GM19467 (cell line): ENCODE measurements at regions not wholly inside any gene's neighbourhood (a gene's known extent, or its start where the extent isn't known, plus 50 kb on each side); places are given as distances from the start of the nearest gene placed in this dataset.

Experiments used
- ATAC-seq: cut with Tn5 transposase; IDR thresholded peaks from one replicate; pipeline ENCODE4 v1.9.1; 2021; ENCODE audit warnings: mild to moderate bottlenecking, moderate library complexity; ENCODE audit not compliant: unreplicated experiment

DNA sequence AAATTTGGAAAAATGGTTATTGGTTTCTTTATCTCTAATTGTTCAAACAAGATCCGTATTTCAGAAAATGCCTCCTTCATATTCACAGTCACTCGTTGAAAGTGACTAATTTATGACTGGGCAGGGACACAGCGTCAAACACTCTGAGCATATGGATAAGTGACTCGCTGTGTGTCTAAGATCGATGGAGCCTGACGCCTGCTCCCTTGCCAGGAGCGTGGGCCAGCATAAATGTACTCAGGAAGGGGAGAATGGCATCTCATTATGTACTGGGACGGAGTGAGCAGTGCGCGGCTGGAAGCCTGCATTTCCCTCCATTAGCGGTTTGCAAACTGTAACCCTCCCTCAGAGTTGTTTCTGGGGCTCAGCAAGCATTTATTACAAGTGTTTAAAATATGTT is 79.8 kb upstream of the CAST start:
- ATAC-seq = no peak

DNA sequence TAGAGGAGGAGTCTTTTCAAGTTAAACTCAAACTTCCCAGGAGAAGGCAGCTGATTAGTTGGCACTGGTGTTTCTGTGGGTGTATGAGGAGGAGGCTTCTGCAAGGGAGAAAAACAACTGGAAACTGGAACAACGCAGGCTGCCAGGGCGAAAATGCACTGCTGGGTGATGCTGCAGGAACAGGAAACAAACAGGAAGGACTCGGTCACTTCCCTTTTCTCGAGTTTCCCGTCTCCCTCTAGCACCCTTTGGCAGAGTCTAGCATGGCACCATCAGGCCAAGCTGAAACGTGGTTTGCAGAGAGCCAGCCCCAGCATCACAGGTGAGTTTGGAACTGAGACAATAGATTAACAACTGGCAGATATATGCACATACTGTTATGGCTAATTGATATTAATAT is 77.5 kb upstream of the CAST start:
- no peak for ATAC-seq

DNA sequence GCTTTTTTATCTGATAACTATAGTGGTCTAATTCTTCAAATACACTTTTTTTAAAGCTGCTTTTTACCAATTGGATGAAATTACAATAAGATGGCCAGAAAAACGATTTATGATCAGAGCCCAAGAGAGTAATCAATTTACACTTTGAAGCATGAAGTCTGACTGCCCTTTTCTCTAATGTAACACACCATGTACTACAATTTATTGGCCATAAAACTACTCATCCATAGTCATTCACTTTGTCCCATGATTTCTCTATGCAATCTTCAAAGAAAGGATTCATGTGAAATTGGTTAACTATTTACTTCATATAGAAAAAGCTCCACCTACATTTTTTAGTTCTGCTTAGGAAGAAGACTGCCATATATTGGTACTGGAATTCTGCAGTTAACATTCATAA is 73.6 kb upstream of the CAST start:
- ATAC-seq = no peak

DNA sequence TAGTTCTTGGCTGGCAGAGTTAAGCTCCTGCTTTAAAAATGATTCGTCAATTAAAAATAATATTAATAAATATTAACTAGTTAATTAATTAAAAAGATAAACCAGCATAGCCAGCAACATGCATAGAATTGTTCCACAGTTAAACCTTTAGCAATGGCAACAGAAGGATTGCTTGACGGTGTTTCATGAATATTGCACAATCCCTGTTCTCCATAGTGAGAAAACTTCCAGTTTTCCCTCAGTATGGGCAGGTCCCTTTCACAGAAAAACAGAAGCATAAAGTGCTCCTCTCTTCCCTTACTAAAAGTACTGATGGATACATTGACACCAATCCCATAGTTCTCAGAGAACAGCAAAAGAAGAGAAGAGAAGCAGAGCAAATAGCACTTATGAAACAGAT is 71.4 kb upstream of the CAST start:
- no peak for ATAC-seq

GRCh38 chr5:96595300-96596090 is 66.7 kb upstream of the CAST start:
- no peak for ATAC-seq

- no peak for ATAC-seq
Measured at GRCh38 chr5:96597438-96598020, 64.6 kb upstream of the CAST start.

DNA sequence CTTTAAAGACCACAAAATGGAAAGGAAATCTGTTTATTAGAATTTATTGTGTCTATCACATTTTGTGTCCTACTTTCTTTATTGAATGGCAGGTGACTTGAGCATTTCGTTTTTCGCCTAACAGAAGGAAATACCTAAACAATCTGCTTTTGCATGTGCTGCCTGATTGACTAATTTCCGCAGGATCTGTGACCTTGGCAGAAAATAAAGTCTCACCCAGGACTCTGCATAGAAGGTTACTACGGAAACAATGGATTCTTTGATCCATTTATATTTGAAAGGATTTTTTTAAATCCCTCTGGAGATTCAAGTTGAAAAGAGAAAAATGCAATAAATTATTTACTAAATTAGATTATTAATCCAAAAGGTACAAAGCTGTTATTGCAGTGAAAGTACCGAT is 61.0 kb upstream of the CAST start:
- no peak for ATAC-seq

- peak; percentile 70 for ATAC-seq
Measured at GRCh38 chr5:96601715-96602244, 60.4 kb upstream of the CAST start.

DNA sequence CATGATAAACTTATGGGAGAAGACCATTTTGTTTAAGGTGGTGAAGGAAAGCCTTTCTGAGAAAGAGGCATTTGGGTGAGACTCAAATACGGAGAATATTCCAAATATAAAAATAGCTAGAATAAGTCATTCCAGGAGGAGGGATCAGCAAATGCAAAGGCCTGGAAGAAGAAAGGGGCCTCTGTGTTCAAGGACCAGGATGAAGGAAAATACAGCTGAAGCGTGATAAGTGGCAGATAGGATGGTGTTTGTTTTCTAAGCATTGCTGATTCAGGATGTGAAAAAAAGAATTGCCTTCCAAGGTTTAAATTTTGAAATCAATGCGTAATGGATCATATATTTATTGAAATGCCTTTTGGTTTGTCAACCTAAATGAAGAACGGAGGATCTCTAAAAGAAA is 59.4 kb upstream of the CAST start:
- no peak for ATAC-seq

DNA sequence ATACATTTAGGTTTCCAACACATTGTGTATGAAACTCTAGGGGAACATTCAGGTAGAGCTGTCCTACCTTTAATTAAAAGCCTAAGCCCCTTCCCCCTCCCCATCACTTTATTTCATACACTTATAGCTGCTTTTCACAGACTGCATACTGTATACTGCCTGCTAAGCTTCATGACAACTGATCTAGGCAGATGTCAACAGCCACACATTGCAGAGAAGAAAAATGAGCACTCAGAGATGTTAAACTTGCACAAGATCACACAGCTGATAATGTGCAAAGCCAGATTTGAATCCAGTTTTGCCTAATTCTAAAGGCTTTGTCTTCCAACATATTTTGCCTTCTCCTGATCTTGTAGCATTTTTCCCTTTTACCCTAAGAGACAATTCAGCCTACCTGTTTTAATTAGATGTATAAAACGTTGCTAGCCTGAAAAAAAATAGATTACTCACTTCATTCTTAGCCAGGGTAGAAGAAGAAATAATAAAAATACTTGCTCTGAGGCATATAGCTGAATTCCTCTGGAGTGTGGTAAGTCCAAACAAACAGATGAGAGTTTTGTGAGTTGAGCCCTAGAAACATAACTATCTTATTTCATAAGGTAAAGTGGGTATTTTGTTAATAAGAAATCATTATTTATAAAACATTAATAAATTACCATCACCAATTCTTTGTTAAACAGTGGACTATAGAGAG is 56.9 kb upstream of the CAST start:
- no peak for ATAC-seq

- ATAC-seq = no peak
Measured at GRCh38 chr5:96609369-96609768, 52.8 kb upstream of the CAST start.

DNA sequence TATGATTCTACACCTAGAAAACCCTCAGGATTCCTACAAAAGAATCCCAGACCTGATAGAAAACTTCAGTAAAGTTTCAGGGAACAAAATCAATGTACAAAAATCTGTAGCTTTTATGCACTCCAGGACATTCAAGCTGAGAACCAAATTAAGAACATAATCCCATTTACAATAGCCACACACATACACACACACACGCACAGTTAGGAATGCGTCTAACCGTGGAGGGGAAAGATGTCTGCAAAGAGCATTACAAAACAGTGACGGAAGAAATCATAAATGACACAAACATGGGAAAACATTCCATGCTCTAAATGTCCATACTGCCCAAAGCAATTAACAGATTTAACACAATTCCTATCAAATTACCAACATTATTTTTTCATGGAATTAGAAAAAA is 51.4 kb upstream of the CAST start:
- no peak for ATAC-seq

- no peak for ATAC-seq
Measured at GRCh38 chr5:96611946-96612345, 50.2 kb upstream of the CAST start.
